ENCODE measurements at regions not wholly inside any gene's neighbourhood (a gene's known extent, or its start where the extent isn't known, plus 50 kb on each side); places are given as distances from the start of the nearest gene placed in this dataset.

DNA sequence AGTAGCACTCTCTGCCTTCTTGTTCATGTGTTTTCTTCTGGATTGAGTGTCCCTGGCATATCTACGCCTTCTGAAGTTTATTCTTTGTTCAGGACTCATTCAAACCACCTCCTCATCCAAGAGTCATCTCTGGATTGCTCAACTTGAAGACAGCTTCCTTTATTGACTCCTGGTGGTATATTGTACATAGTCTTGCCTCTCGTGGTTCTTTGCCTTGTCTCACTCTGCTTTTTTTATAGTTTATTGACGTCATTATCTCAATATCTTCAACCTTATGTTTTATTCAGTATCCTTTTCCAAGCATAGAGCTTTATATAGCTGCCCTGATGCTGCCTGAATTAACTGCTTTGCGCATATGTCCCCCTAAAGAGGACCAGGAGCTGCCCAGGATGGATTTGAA, 161.7 kb downstream of the INSIG2 start:
- no peak for TF ChIP-seq IKZF2 (IDR thresholded peaks at IDR 0.05)
- TF ChIP-seq, protein P1, sequence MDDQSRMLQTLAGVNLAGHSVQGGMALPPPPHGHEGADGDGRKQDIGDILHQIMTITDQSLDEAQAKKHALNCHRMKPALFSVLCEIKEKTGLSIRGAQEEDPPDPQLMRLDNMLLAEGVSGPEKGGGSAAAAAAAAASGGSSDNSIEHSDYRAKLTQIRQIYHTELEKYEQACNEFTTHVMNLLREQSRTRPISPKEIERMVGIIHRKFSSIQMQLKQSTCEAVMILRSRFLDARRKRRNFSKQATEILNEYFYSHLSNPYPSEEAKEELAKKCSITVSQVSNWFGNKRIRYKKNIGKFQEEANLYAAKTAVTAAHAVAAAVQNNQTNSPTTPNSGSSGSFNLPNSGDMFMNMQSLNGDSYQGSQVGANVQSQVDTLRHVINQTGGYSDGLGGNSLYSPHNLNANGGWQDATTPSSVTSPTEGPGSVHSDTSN (IDR thresholded peaks at IDR 0.05; ENCODE audit: insufficient replicate concordance, low read depth, low read length) = no peak
- no peak for TF ChIP-seq TARDBP (IDR thresholded peaks at IDR 0.05; ENCODE audit: borderline replicate concordance)
- no peak for TF ChIP-seq EZH2 (IDR thresholded peaks at IDR 0.05; ENCODE audit: borderline replicate concordance, control insufficient read depth, low read depth, low read length)
- no peak for TF ChIP-seq ETV6 (conservative IDR thresholded peaks at IDR 0.05 in 1 of 2, IDR thresholded peaks at IDR 0.05 in 1 of 2; ENCODE audit: borderline replicate concordance in 1 of 2, low read depth in 1 of 2)
- TF ChIP-seq SMC3 (IDR thresholded peaks at IDR 0.05; ENCODE audit: borderline replicate concordance, low read length) = no peak
- TF ChIP-seq, protein P2, sequence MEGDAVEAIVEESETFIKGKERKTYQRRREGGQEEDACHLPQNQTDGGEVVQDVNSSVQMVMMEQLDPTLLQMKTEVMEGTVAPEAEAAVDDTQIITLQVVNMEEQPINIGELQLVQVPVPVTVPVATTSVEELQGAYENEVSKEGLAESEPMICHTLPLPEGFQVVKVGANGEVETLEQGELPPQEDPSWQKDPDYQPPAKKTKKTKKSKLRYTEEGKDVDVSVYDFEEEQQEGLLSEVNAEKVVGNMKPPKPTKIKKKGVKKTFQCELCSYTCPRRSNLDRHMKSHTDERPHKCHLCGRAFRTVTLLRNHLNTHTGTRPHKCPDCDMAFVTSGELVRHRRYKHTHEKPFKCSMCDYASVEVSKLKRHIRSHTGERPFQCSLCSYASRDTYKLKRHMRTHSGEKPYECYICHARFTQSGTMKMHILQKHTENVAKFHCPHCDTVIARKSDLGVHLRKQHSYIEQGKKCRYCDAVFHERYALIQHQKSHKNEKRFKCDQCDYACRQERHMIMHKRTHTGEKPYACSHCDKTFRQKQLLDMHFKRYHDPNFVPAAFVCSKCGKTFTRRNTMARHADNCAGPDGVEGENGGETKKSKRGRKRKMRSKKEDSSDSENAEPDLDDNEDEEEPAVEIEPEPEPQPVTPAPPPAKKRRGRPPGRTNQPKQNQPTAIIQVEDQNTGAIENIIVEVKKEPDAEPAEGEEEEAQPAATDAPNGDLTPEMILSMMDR (IDR thresholded peaks at IDR 0.05 in 2 of 3, conservative IDR thresholded peaks at IDR 0.05 in 1 of 3; ENCODE audit: control insufficient read depth in 2 of 3, extremely low read depth in 1 of 3, insufficient read depth in 1 of 3, low read depth in 3 of 3, low read length in 3 of 3) = no peak

Measured in GM12878 (cell line).